HT-29 (cell line): ENCODE measurements at regions not wholly inside any gene's neighbourhood (a gene's known extent, or its start where the extent isn't known, plus 50 kb on each side); places are given as distances from the start of the nearest gene placed in this dataset.
"Not testable (repeated sequence)": the region's sequence is repeated elsewhere in the genome, so short reads cannot be mapped to it uniquely, and the experiment has no call there.

Experiments
- DNase-seq: peaks from one replicate; pipeline ENCODE4 v3.0.0-alpha.2; 2015; ENCODE audit warnings: low spot score

GRCh38 chr1:30361890-30362602 is 361.3 kb downstream of the MATN1 start:
- DNase-seq: not testable (repeated sequence)

DNA sequence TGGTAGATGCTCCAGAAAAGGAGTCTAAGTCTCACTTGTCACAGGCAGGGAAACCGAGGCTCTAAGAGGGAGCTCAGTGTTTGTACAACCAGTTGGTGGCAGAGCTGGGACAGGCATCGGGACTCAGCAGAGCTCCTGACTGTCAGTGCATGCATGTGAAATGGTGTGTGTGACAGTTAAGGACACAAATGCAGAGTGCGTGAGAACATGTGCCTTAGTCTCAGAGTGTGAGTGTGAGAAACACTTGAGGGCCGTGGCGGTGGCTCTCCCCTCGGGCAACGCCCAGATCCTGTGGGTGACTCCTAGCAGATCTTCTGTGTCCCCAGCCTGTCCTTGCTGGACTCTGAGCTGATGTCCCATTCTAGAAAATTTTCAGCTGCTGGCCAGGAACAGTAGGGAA is 362.6 kb downstream of the MATN1 start:
- no peak for DNase-seq

DNA sequence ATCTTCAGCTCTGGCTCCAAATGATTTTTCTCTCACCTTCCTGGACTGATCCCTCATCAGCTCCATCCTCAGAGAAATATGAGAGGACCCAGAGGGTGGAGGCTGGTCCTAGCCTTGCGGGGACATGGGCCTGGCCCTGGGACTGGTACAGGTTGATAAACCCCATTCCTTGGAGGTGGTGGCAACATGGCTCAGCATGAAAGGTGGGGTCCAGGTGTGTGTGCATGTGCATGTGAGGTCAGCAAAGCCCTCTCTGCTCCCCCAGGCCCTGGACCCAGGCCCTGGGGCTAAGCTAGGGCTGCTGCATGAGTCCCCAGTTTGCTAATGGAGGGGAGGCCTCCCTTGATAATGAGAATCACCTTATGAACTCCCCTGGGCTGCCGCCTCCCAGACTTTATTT is 363.1 kb downstream of the MATN1 start:
- no peak for DNase-seq

- no peak for DNase-seq
Measured at GRCh38 chr1:30359539-30360220, 363.7 kb downstream of the MATN1 start.

DNA sequence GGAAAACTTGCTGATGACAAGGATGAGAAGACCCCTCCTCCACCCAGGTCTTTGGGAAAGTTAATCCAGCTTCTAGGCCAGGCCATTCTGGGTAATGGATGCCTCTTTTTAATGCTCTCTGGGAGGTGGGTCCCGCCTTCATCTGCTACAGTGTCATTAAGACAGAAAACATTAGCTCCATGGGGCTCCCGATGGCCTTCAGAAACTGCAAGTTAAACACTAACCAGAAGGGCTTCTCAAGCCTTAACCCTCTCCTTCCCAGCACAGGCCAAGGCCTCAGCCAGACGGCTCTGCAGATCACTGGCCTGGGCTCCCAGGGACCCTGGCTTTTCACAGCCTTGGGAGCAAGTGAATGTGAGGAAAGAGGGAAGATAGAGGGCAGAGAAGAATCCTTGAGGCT is 364.9 kb downstream of the MATN1 start:
- DNase-seq: no peak

- no peak for DNase-seq
Measured at GRCh38 chr1:30356839-30357238, 366.5 kb downstream of the MATN1 start.

DNA sequence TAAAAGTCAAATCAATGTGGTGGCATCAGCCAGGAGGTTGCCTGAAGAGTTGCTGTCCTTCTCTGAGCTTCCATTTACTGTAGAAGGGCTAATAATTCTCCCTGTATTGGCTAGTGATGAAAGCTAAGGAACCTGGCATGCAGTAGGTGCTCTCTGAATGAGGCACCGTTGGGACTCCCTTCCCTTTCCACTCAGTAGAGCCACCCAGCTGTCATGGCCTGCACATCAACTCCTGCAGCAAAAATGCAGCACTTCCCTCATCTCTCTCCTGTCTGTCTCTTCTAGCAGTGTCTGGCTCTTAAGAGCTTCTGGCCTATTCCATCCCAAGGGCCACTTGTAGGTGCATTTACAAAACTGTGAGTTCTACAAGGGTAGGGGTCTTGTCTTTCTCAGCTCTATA is 369.0 kb downstream of the MATN1 start:
- no peak for DNase-seq

- peak; percentile 15 for DNase-seq
Measured at GRCh38 chr1:30353637-30354036, 369.7 kb downstream of the MATN1 start.

- no peak for DNase-seq
Measured at GRCh38 chr1:30348147-30348546, 375.2 kb downstream of the MATN1 start.

DNA sequence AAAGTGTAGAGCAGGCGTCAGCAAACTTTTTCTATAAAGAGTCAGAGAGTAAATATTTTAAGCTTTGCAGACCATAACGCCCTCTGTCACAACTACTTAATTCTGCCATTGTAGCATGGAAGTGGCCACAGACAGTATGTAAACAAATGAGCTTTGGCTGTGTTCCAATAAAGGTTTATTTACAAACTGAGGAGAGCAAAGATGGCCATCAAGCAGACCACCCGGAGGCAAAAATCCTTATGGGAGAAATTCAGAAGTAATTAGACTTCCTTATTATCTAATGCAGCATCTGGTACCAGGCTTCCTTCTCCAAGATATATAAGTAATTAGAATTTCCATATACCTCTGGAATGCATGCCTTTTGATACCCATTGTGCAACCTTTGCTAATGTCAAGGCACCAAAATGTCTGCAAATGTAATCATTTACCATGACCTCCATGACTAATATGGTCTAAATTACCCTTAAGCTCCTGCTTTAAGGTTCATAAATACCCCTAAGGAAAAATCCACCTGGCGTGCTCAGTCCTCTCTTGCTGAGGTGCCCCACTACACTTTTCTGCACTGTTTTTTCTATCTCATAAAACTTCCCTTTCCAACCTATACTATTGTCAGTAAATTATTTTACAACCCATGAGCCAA is 377.8 kb downstream of the MATN1 start:
- no peak for DNase-seq

- no peak for DNase-seq
Measured at GRCh38 chr1:30343562-30343961, 379.8 kb downstream of the MATN1 start.

DNA sequence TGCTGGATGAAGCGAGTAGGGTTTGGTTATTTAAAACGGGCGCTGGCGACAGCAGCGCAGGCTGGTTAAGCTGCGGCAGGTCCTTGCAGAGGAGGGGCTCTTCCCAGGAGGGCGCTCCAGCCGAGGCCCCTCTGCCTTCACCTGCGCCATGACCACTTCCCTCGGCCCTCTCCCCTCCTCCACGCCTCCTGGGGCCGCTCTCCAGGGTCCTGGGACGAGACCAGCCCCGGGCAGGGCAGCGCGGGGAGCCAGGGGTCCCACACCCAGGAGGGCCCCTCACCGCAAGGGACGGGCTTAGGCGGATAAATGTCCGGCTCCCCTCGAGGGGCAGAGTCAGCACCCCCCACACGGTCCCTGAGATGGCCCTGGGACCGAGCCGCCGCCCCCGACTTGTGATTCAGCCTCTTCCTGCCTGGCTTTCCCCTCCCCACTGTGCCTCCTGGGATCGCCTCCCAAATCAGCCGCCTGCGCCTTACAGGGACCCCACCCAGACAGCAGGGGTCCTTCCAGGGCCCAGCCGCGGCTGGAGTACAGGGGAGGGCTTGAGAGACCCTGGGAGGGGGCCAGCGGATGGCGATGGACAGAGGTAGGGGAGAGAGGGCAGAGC is 380.7 kb downstream of the MATN1 start:
- no peak for DNase-seq

- DNase-seq: no peak
Measured at GRCh38 chr1:30340934-30341333, 382.5 kb downstream of the MATN1 start.

DNA sequence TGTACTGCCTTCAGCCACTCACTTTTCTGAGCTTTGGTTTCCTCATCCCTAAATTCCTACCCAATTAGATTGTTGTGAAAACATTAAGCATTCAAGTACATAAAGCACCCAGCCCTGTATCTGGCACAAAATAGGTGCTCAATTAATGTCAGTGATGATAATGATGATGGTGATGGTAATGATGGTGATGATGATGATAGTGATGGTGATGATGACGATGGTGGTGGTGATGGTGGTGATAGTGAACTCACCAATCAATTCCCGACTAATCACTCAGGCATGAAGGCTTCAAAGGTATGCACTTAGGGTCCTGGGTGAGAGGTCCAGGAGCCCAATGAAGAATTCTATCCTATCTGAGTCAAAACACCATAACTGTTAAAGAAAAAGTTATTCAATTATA is 383.5 kb downstream of the MATN1 start:
- no peak for DNase-seq

DNA sequence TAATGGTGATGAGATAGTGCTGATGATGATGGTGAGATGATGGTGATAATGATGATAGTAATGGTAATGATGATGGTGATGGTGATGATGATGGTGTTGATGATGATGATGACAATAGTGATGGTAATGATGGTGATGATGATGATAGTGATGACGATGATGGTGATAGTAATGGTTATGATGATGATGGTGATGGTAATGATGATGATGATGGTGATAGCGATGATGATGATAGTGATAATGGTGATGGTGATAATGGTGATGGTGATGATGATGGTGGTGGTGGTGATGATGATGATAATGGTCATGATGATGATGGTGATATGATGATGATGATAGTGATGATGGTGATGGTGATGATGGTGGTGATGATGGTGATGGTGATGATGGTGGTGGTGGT is 384.6 kb downstream of the MATN1 start:
- DNase-seq: no peak

GRCh38 chr1:30337324-30337620 is 386.1 kb downstream of the MATN1 start:
- DNase-seq: no peak

DNA sequence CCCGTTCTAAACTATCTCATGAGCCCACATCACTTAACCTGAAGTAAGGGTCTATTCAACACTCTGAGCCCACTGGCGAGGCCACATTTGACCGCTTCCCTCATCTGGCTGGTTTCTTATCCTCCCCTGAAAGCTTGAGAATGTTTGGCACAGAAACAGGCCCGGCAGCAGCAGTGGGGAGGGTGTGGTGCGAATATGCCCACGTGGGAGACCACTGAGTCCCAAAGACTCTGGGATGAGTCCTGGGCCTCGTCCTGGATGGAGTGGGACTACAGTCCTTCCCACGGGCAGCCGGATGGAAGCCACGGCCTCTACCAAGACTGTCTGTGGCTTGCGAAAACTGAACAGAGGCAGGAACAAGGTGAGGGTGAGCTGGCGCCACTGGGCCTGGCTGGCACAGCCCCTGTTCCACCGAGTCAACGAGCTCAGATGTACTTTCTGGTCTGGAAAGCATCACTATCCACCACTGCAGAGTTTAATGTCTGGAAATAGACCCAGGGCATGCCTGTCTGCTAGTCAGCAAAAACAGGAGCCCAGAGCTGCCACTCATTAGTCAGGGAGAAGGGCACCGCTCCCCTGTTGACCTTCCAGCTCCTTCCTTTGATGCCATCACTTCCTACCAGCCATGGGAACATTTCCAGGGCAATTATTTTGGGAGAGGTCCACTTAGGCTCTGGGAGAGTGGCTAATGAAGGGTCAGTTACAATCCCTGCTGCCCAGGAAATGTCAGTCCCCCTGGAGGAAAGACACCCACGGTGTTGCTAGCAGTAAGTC is 386.6 kb downstream of the MATN1 start:
- no peak for DNase-seq

- no peak for DNase-seq
Measured at GRCh38 chr1:30335997-30336390, 387.4 kb downstream of the MATN1 start.

GRCh38 chr1:30335389-30335996 is 387.9 kb downstream of the MATN1 start:
- DNase-seq: no peak

- DNase-seq: no peak
Measured at GRCh38 chr1:30334767-30335166, 388.6 kb downstream of the MATN1 start.
